Coronary artery (tissue), 2 donors: ENCODE measurements at regions not wholly inside any gene's neighbourhood (a gene's known extent, or its start where the extent isn't known, plus 50 kb on each side); places are given as distances from the start of the nearest gene placed in this dataset.

ENCODE experiments used
- DNase-seq: peaks from one replicate; pipeline ENCODE4 v3.0.0-alpha.2; 2017; ENCODE audit warnings: low spot score
- H3K27ac ChIP-seq, 2 donors: fragments of 200-600 bp; sonication (generic); one replicate each; pipeline ENCODE4 v1.5.1; 2016 to 2019
- H3K4me3 ChIP-seq: fragments of 200-600 bp; sonication (generic); 2 replicates; pipeline ENCODE4 v1.5.1; 2016; ENCODE audit warnings: mild to moderate bottlenecking, moderate library complexity
- TF ChIP-seq, protein P1 (sequence below): fragments of 200-600 bp; sonication (generic); IDR thresholded peaks from one replicate; pipeline ENCODE4 v1.5.1; 2019; ENCODE audit warnings: antibody characterized with exemption

DNA sequence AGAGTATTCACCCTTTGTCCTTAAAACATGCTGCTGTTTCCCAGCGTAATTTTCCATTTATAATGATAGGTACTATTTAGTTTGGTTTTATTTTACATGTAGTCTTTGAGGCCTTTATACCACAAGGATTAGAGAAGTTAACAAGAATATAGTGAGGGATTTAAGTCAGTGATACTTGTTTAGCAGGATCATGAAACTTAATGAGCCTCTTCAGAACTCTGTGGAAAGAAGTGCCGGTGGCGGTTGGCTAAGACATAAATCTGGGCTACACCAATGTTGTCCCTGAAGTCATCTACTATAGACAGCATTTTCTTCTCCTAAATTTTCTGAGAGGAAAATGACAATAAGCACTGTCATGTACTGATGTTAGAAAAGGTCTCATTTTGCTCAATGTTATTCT lies 1226.0 kb upstream of the SEL1L start:
- TF ChIP-seq, protein P1, sequence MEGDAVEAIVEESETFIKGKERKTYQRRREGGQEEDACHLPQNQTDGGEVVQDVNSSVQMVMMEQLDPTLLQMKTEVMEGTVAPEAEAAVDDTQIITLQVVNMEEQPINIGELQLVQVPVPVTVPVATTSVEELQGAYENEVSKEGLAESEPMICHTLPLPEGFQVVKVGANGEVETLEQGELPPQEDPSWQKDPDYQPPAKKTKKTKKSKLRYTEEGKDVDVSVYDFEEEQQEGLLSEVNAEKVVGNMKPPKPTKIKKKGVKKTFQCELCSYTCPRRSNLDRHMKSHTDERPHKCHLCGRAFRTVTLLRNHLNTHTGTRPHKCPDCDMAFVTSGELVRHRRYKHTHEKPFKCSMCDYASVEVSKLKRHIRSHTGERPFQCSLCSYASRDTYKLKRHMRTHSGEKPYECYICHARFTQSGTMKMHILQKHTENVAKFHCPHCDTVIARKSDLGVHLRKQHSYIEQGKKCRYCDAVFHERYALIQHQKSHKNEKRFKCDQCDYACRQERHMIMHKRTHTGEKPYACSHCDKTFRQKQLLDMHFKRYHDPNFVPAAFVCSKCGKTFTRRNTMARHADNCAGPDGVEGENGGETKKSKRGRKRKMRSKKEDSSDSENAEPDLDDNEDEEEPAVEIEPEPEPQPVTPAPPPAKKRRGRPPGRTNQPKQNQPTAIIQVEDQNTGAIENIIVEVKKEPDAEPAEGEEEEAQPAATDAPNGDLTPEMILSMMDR = no peak
- DNase-seq = no peak
- Histone ChIP-seq H3K4me3 (no peak overlapping the region), H3K27ac (no peak overlapping the region)

- TF ChIP-seq, protein P1 = no peak
These were observed 1232.5 kb upstream of the SEL1L start for GRCh38 chr14:82766123-82766522.

GRCh38 chr14:82766996-82767395 lies 1233.3 kb upstream of the SEL1L start:
- DNase-seq = no peak
- TF ChIP-seq, protein P1 = no peak
- no peak overlapping the region for H3K4me3 ChIP-seq
- H3K27ac ChIP-seq = peak overlapping the region in 1 of 2 donors; percentile 16

More at GRCh38 chr14:82766123-82766522, 1232.5 kb upstream of the SEL1L start:
- DNase-seq = no peak
- Histone ChIP-seq H3K27ac (no peak overlapping the region), H3K4me3 (no peak overlapping the region)

DNA sequence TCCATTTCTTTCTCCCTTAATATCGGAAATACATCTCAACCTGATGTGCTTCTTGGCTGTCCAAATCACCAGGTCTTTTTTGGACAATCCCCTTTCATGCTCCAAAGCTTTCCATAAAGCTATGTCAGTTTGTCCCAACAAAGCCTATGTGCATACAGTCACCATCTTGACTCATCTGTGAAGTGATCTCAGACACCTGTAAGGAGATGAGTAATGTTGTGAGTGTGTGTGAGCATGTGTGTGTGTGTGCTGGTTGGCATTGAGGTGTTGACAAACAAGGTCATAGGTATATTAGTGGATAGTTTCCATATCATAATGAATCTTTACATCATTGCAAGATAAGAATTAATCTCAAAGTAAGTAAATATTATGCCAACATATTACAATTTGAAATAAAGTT lies 1243.3 kb upstream of the SEL1L start:
- H3K4me3 ChIP-seq = no peak overlapping the region
- H3K27ac ChIP-seq = no peak overlapping the region
- TF ChIP-seq, protein P1 = no peak
- DNase-seq = no peak

- no peak overlapping the region for H3K4me3 ChIP-seq
- TF ChIP-seq, protein P1 = no peak
- no peak overlapping the region for H3K27ac ChIP-seq
- no peak for DNase-seq
These were observed 1244.4 kb upstream of the SEL1L start for GRCh38 chr14:82778008-82778590.

GRCh38 chr14:82778601-82779000 lies 1244.9 kb upstream of the SEL1L start:
- no peak for DNase-seq
- Histone ChIP-seq H3K27ac (no peak overlapping the region), H3K4me3 (no peak overlapping the region)
- TF ChIP-seq, protein P1 = no peak

DNA sequence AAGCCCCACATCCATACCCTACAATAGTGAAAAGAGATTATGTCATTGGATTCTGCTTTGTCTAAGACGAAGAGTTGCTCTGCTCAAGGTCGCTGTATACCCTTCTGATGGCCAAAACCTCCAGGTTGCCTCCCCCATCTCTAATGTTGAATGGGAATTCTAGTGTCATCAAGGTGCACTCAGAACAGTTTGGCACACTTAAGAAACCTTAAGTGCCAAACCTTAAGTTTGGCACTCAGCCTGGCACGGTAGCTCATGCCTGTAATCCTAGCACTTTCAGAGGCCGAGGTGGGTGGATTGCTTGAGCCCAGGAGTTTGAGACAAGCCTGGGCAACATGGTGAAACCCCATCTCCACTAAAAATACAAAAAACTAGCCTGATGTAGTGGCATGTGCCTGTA lies 1245.6 kb upstream of the SEL1L start:
- H3K27ac ChIP-seq = no peak overlapping the region
- TF ChIP-seq, protein P1 = no peak
- H3K4me3 ChIP-seq = no peak overlapping the region
- DNase-seq = no peak
